ENCODE measurements at regions not wholly inside any gene's neighbourhood (a gene's known extent, or its start where the extent isn't known, plus 50 kb on each side); places are given as distances from the start of the nearest gene placed in this dataset.

DNA sequence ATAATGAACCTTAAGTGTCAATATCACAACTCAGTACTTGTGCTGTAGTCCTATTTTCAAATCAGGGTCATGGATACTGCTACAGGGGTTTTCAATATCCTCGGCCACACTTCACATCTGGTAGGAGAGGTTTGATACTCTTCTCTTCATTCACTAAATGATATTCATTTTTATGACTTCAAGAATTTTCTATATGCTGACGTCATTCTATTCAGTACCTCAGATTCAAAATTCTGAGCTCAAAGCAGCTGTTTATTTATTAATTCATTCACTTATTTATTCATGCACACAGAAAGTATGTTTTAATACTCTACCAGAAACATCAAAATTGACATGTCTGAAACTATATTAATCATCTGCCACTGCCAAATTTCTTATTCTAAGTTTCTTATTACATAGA is 866.9 kb upstream of the LRRTM1 start:
- DNase-seq (ENCODE audit: extremely low read depth in 1 of 4, low spot score in 3 of 4), result no peak
- TF ChIP-seq ILK (tag; IDR thresholded peaks at IDR 0.05; ENCODE audit: borderline replicate concordance, low read depth) (no peak), ETV5 (CRISPR knock-in tag; IDR thresholded peaks at IDR 0.05; ENCODE audit: low read depth) (no peak), ZNF764 (CRISPR knock-in tag; IDR thresholded peaks at IDR 0.05; ENCODE audit: low read depth) (no peak), MECOM (CRISPR knock-in tag; IDR thresholded peaks at IDR 0.05) (no peak), HDAC2 (IDR thresholded peaks at IDR 0.05) (no peak), HMG20B (CRISPR knock-in tag; IDR thresholded peaks at IDR 0.05) (no peak), NCOA4 (IDR thresholded peaks at IDR 0.05; ENCODE audit: partially characterized antibody) (no peak), ZBTB49 (CRISPR knock-in tag; IDR thresholded peaks at IDR 0.05; ENCODE audit: borderline replicate concordance) (no peak)
- TF ChIP-seq, protein P1, sequence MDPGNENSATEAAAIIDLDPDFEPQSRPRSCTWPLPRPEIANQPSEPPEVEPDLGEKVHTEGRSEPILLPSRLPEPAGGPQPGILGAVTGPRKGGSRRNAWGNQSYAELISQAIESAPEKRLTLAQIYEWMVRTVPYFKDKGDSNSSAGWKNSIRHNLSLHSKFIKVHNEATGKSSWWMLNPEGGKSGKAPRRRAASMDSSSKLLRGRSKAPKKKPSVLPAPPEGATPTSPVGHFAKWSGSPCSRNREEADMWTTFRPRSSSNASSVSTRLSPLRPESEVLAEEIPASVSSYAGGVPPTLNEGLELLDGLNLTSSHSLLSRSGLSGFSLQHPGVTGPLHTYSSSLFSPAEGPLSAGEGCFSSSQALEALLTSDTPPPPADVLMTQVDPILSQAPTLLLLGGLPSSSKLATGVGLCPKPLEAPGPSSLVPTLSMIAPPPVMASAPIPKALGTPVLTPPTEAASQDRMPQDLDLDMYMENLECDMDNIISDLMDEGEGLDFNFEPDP (CRISPR knock-in tag; IDR thresholded peaks at IDR 0.05), result no peak
- no peak overlapping the region for H3K9ac ChIP-seq (ENCODE audit: insufficient read depth in 1 of 2, low read depth in 2 of 2, low read length in 2 of 2)
- H3K9me3 ChIP-seq (replicated peaks; ENCODE audit: control insufficient read depth, insufficient read depth, low read depth, low read length), result no peaks in the 10 kb centered on the region
- no peaks in the 10 kb centered on the region for H3K36me3 ChIP-seq (ENCODE audit: control insufficient read depth, insufficient read depth, low read length)
- H3K79me2 ChIP-seq (ENCODE audit: control insufficient read depth, insufficient read depth, low read length), result no peaks in the 10 kb centered on the region
- intact Hi-C loops (cut with micrococcal nuclease) (no loop called here), in situ Hi-C loops (cut with MboI) (no loop called here)
- no peak overlapping the region for H2AFZ ChIP-seq (ENCODE audit: low read depth, low read length)
- FAIRE-seq, result no peak
- H3K4me3 ChIP-seq, result no peak overlapping the region
- CTCF ChIA-PET (ENCODE audit: low intra/inter-chr PET ratio), result no interaction called here
- no peaks in the 10 kb centered on the region for H3K9me1 ChIP-seq (ENCODE audit: control insufficient read depth, insufficient read depth, low read length)
- no peaks in the 10 kb centered on the region for H3K4me1 ChIP-seq (replicated peaks in 1 of 2; ENCODE audit: control insufficient read depth in 2 of 2, insufficient read depth in 2 of 2, low read length in 2 of 2)
- H3K27ac ChIP-seq (ENCODE audit: extremely low read depth, low read depth, low read length), result no peak overlapping the region
- no peak overlapping the region for H3K4me2 ChIP-seq (ENCODE audit: insufficient read depth, low read length)
- ATAC-seq, result no peak
- no TSS peak for BruUV-seq (replicated peaks)
- WGBS (ENCODE audit: insufficient coverage, low coverage, missing lambda C conversion rate), result 0% methylated on average over 2 of the region's 2 CpGs
- POLR2A ChIA-PET, result no interaction called here
- no peaks in the 10 kb centered on the region for H3K27me3 ChIP-seq (ENCODE audit: control insufficient read depth in 2 of 2, insufficient read depth in 2 of 2, low read length in 2 of 2)
- H4K20me1 ChIP-seq (replicated peaks; ENCODE audit: control insufficient read depth, insufficient read depth, low read length), result no peaks in the 10 kb centered on the region
